ENCODE measurements at regions not wholly inside any gene's neighbourhood (a gene's known extent, or its start where the extent isn't known, plus 50 kb on each side); places are given as distances from the start of the nearest gene placed in this dataset.

- Histone ChIP-seq H3K4me3 (ENCODE audit: low read length) (no peak overlapping the region), H3K27ac (ENCODE audit: low read depth, low read length) (no peak overlapping the region), H3K27me3 (ENCODE audit: control insufficient read depth, insufficient read depth, low read length, poor library complexity, severe bottlenecking) (no peaks in the 10 kb centered on the region), H3K9me3 (ENCODE audit: control insufficient read depth, low read length) (no peaks in the 10 kb centered on the region), H3K4me1 (ENCODE audit: control insufficient read depth, insufficient read depth, low read length) (no peaks in the 10 kb centered on the region), H3K36me3 (ENCODE audit: control insufficient read depth, insufficient read depth, low read length) (no peaks in the 10 kb centered on the region), H3K9ac (ENCODE audit: extremely low read depth, low read length, poor library complexity, severe bottlenecking) (no peak overlapping the region)
- no peak for TF ChIP-seq CTCF (conservative IDR thresholded peaks at IDR 0.05)
- H3K4me3 Mint-ChIP-seq = no peak overlapping the region
- no peaks in the 10 kb centered on the region for H3K4me1 Mint-ChIP-seq
- no peaks in the 10 kb centered on the region for H3K27me3 Mint-ChIP-seq (ENCODE audit: insufficient read depth)
- H3K9me3 Mint-ChIP-seq = peaks cover 9% of the 10 kb centered on the region
- no peak for DNase-seq
- no peaks in the 10 kb centered on the region for H3K36me3 Mint-ChIP-seq (ENCODE audit: low read depth)
- no peak overlapping the region for H3K27ac Mint-ChIP-seq
These were observed 1562.4 kb upstream of the RAG2 start for GRCh38 chr11:38160433-38160832.

- Histone ChIP-seq H3K27me3 (ENCODE audit: control insufficient read depth, insufficient read depth, low read length, poor library complexity, severe bottlenecking) (no peaks in the 10 kb centered on the region), H3K9ac (ENCODE audit: extremely low read depth, low read length, poor library complexity, severe bottlenecking) (no peak overlapping the region), H3K27ac (ENCODE audit: low read depth, low read length) (no peak overlapping the region), H3K9me3 (ENCODE audit: control insufficient read depth, low read length) (no peaks in the 10 kb centered on the region), H3K4me3 (ENCODE audit: low read length) (no peak overlapping the region), H3K4me1 (ENCODE audit: control insufficient read depth, insufficient read depth, low read length) (no peaks in the 10 kb centered on the region), H3K36me3 (ENCODE audit: control insufficient read depth, insufficient read depth, low read length) (no peaks in the 10 kb centered on the region)
- 95 to 100% methylated on average over 1 to 2 of the region's 2 CpGs for WGBS, 2 experiments (ENCODE audit: insufficient coverage in 1 of 2, insufficient read length in 1 of 2)
- Mint-ChIP-seq H3K9me3 (no peaks in the 10 kb centered on the region), H3K4me1 (no peaks in the 10 kb centered on the region), H3K36me3 (ENCODE audit: low read depth) (no peaks in the 10 kb centered on the region), H3K27ac (no peak overlapping the region), H3K4me3 (no peak overlapping the region), H3K27me3 (ENCODE audit: insufficient read depth) (no peaks in the 10 kb centered on the region)
- no peak for TF ChIP-seq CTCF (conservative IDR thresholded peaks at IDR 0.05)
- no peak for DNase-seq
These were observed 1561.0 kb upstream of the RAG2 start for GRCh38 chr11:38159038-38159437.

DNA sequence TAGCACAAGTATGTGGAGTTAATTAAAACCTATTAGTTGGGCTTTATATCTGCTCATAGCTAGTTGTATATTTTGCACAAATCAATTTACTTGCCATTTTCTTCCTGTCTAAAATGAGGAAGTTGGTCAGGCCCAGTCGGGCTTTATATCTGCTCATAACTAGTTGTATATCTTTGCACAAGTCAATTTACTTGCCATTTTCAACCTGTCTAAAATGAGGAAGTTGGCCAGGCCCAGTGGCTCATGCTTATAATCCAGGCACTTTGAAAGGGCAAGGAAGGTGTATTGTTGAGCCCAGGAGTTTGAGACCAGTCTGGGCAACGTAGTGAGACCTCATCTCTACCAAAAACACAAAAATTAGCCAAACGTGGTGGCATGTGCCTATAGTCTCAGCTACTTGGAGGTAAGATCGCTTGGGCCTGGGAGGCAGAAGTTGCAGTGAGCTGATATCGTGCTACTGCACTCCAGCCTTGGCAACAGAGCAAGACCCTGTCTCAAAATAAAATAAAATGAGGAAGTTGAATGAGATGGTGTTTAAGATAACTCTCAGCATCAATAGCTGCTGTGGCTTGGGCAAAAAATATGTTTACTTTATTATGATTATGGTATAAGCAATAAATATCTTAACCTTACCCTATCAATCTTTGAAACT, 1558.6 kb upstream of the RAG2 start:
- Histone ChIP-seq H3K4me3 (ENCODE audit: low read length) (no peak overlapping the region), H3K9ac (ENCODE audit: extremely low read depth, low read length, poor library complexity, severe bottlenecking) (no peak overlapping the region), H3K9me3 (ENCODE audit: control insufficient read depth, low read length) (no peaks in the 10 kb centered on the region), H3K27me3 (ENCODE audit: control insufficient read depth, insufficient read depth, low read length, poor library complexity, severe bottlenecking) (no peaks in the 10 kb centered on the region), H3K27ac (ENCODE audit: low read depth, low read length) (no peak overlapping the region), H3K36me3 (ENCODE audit: control insufficient read depth, insufficient read depth, low read length) (no peaks in the 10 kb centered on the region), H3K4me1 (ENCODE audit: control insufficient read depth, insufficient read depth, low read length) (no peaks in the 10 kb centered on the region)
- Mint-ChIP-seq H3K27ac (no peak overlapping the region), H3K4me1 (peaks cover 3% of the 10 kb centered on the region), H3K27me3 (ENCODE audit: insufficient read depth) (no peaks in the 10 kb centered on the region), H3K4me3 (no peak overlapping the region), H3K9me3 (no peaks in the 10 kb centered on the region), H3K36me3 (ENCODE audit: low read depth) (no peaks in the 10 kb centered on the region)
- no peak for TF ChIP-seq CTCF (conservative IDR thresholded peaks at IDR 0.05)
- WGBS, 2 experiments (ENCODE audit: insufficient coverage in 1 of 2, insufficient read length in 1 of 2) = 89 to 94% methylated on average over 4 to 5 of the region's 5 CpGs
- DNase-seq = no peak
